HG02610 (cell line): ENCODE measurements at regions not wholly inside any gene's neighbourhood (a gene's known extent, or its start where the extent isn't known, plus 50 kb on each side); places are given as distances from the start of the nearest gene placed in this dataset.

ENCODE experiments used
- ATAC-seq: cut with Tn5 transposase; IDR thresholded peaks from one replicate; pipeline ENCODE4 v1.9.1; 2021; ENCODE audit warnings: mild to moderate bottlenecking, moderate library complexity; ENCODE audit not compliant: unreplicated experiment

GRCh38 chrX:45788315-45788714, 587.6 kb upstream of the DIPK2B start:
- ATAC-seq = no peak

GRCh38 chrX:45784590-45784989, 583.9 kb upstream of the DIPK2B start:
- ATAC-seq = no peak

- no peak for ATAC-seq
Observed at GRCh38 chrX:45783002-45783401, 582.3 kb upstream of the DIPK2B start.

GRCh38 chrX:45781901-45782553, 581.4 kb upstream of the DIPK2B start:
- ATAC-seq = no peak

- no peak for ATAC-seq
Observed at GRCh38 chrX:45778616-45779015, 577.9 kb upstream of the DIPK2B start.

GRCh38 chrX:45777366-45777765, 576.7 kb upstream of the DIPK2B start:
- no peak for ATAC-seq

GRCh38 chrX:45775468-45775867, 574.8 kb upstream of the DIPK2B start:
- ATAC-seq = no peak

GRCh38 chrX:45774961-45775360, 574.3 kb upstream of the DIPK2B start:
- no peak for ATAC-seq

- ATAC-seq = no peak
Observed at GRCh38 chrX:45773572-45773971, 572.9 kb upstream of the DIPK2B start.

- ATAC-seq = peak; percentile 65
Observed at GRCh38 chrX:45771560-45772340, 571.1 kb upstream of the DIPK2B start.

- ATAC-seq = no peak
Observed at GRCh38 chrX:45771114-45771513, 570.4 kb upstream of the DIPK2B start.

GRCh38 chrX:45769761-45770582, 569.3 kb upstream of the DIPK2B start:
- ATAC-seq = peak; percentile 82

GRCh38 chrX:45768666-45769236, 568.1 kb upstream of the DIPK2B start:
- no peak for ATAC-seq

- ATAC-seq = no peak
Observed at GRCh38 chrX:45766981-45767501, 566.4 kb upstream of the DIPK2B start.

GRCh38 chrX:45765767-45766166, 565.1 kb upstream of the DIPK2B start:
- no peak for ATAC-seq

GRCh38 chrX:45765281-45765680, 564.6 kb upstream of the DIPK2B start:
- ATAC-seq = no peak

- peak; percentile 39 for ATAC-seq
Observed at GRCh38 chrX:45762699-45763647, 562.3 kb upstream of the DIPK2B start.

GRCh38 chrX:45761920-45762319, 561.2 kb upstream of the DIPK2B start:
- no peak for ATAC-seq

GRCh38 chrX:45760187-45760742, 559.6 kb upstream of the DIPK2B start:
- ATAC-seq = no peak
